NCI-H345 (cell line): ENCODE measurements at regions not wholly inside any gene's neighbourhood (a gene's known extent, or its start where the extent isn't known, plus 50 kb on each side); places are given as distances from the start of the nearest gene placed in this dataset.
"Not testable (repeated sequence)": the region's sequence is repeated elsewhere in the genome, so short reads cannot be mapped to it uniquely, and the experiment has no call there.

ENCODE experiments used
- DNase-seq: peaks from one replicate; lab custom pipeline; 2025; lab: John Stamatoyannopoulos, UW

DNA sequence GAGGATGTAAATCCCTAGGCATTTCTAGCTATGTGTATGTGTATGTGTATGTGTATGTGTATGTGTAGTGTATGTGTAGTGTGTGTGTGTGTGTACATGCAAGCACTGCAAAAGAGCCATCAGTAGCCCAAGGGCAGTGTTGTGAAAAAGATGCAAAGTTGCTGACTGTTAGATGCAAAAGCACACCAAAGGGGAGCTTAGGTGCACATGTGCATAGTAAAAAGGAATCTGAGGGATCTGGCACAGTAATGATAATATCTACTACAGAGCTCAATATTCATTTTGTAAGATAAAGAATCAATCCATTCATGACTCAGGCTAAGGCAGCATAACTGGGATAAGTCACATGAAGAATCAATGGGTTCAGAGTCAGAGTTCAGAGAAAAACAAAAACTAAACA is 80.2 kb downstream of the TMEM47 start:
- no peak for DNase-seq

DNA sequence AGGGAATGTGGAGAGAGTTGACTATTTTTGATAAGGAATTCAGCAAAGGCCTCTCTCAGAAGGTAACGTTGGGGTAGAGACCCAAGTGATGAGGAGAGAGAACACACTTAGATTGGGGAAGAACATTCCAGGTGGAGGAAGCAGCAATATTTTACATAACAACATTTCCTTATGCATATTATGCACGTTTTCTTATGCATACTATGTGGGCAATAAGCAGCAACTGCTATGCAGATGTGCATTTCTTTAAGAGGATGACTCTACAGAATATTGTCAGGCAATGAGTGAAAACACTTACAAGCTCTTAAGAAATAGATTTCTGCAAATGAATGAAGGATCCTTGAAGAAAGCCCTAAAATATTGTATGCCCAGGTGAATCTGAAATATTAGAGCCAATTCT is 91.1 kb downstream of the TMEM47 start:
- DNase-seq: no peak

DNA sequence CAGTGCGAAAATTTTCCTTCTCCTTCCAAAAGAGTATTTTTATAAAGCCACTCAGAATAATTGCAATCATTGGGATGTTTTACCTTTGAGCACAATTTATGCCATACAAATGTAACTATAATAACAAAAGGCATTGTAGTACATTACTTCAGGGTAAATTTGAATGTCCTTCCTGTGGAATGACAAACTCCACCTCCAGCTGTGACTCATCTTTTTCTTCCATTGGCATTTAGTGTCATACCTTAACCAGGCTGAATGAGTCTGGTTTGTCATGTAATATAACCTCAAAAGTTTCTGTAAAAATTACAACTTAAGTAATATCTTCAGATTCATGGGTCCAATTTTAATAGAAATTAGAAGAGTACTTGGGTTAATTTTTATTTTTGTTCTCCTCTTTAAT is 93.3 kb downstream of the TMEM47 start:
- DNase-seq: no peak

DNA sequence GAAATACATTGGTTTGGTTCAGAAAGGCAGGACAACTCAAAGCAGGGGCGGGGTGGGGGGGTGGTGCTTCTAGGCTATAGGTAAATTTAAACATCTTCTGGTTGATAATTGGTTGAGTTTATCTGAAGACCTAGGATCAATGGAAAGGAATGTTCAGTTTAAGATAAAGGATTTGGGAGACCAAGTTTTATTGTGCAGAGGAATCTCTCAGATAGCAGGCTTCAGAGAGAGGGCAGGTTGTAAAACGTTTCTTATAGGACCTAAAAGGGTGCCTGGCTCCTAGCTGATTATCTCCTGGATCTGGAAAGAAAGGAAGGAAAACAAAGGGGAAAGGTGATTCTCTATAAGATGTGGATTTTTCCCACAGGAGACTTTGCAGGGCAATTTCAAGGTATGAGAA is 94.0 kb downstream of the TMEM47 start:
- DNase-seq: no peak

DNA sequence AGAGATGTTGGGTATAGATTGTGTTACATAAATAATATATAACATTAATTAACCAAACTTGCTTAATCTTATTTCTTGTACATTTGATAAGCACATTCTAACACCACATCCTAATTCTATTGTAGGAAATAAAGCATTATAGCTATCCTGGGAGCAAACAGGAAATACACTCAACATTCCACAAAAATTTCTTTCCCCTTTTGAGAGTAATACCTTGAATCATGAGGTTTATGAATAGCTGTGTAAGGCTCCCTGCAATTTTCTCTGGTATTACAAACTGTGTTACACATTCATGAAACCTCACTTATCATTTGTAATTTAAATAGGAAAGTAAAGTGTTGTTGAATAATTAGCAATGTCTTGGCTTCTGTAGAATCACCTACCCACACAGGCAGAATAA is 95.1 kb downstream of the TMEM47 start:
- no peak for DNase-seq

DNA sequence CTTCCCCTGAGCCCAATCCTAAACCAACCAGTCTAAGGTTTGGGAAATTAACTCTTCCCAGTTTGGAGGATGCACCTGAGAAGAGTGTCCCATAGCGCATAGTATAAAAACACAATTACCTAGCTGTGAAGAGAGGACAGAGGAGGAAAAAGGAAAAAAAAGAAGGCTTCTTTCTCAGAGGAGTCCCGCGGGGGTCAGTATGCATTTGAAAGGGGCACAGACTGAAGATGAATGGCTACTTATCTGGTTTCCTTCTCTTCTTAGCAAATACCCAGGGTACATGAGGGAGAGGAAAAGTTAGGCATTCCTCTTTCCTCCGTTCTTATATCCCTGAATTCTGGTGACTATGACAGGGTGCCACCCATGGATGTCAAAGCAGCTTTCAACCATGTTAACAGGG is 96.9 kb downstream of the TMEM47 start:
- DNase-seq: no peak

GRCh38 chrX:34559325-34559724 is 97.8 kb downstream of the TMEM47 start:
- no peak for DNase-seq

GRCh38 chrX:34557733-34558132 is 99.4 kb downstream of the TMEM47 start:
- no peak for DNase-seq

- no peak for DNase-seq
Measured at GRCh38 chrX:34555481-34555880, 101.6 kb downstream of the TMEM47 start.

- DNase-seq: no peak
Measured at GRCh38 chrX:34546366-34546765, 110.7 kb downstream of the TMEM47 start.

GRCh38 chrX:34528081-34528480 is 129.0 kb downstream of the TMEM47 start:
- no peak for DNase-seq

DNA sequence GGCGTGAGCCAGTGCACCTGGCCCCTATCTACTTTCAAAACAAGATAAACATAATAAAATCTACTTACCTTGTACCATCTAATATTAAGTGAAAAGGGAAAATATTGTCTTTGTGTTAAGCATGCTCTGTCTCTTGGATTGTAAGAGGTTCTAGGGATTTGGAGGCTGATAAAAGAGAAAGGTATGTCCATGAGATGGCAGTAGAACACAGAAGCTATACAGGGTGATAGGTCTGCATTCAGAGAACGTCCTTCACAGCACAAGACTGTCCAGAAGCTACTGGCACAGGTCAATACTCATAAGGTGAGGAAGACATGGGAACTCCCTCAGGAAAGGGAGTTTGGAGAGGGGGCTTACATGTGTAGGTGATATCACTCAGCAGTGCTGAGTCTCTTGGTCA is 135.5 kb downstream of the TMEM47 start:
- DNase-seq: no peak

- DNase-seq: no peak
Measured at GRCh38 chrX:34509394-34509793, 147.7 kb downstream of the TMEM47 start.

- no peak for DNase-seq
Measured at GRCh38 chrX:34503119-34503518, 154.0 kb downstream of the TMEM47 start.

DNA sequence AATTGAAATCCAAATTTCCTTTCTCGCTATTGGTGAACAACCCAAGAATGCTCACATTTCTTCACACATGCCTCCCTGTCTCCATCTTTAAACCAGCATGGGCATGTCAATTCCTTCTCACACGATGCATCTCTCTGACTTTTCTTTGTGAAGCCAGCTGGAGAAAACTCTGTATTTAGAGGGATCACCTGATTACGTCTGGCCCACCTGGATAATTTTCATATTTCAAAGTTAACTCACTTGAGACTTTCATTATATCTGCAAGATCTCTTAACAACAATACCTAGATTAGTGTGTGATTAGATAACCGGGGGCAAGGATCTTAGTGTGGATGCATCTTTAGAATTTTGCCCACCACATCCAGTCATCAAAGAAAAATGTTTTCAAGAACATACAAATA is 164.0 kb downstream of the TMEM47 start:
- no peak for DNase-seq

DNA sequence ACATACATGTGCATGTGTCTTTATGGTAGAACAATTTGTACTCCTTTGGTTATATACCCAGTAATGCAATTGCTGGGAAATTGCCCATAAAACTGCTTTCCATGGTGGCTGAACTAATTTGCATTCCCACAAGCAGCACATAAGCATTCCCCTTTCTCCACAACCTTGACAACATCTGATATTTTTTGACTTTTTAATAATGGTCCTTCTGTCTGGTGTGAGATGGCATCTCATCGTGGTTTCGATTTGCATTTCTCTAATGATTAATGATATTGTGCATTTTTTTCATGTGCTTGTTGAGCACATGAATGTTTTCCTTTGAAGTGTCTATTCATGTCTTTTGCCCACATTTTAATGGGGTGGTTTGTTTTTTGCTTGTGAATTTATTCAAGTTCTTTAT is 166.0 kb downstream of the TMEM47 start:
- no peak for DNase-seq

GRCh38 chrX:34487364-34487763 is 169.7 kb downstream of the TMEM47 start:
- no peak for DNase-seq

DNA sequence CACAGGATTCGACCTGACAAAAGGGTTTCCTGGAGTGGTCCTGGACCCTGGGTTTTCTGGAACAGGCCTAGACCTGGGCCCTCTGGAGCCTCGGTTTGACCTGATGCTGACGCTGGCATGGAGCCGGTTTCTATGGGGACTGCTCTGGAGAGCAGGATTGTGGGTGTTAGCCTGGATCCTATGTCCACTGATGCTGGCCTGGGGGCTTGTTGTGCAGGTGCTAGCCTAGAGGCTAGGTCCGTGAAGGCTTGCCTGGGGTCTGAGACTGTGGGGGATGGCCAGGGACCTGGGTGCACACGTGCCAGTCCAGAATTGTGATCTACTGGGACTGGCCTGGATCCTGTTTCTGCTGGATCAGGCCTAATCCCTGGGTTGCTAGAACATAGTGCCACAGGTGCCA is 173.1 kb downstream of the TMEM47 start:
- no peak for DNase-seq

GRCh38 chrX:34470507-34470906 is 186.6 kb downstream of the TMEM47 start:
- no peak for DNase-seq

DNA sequence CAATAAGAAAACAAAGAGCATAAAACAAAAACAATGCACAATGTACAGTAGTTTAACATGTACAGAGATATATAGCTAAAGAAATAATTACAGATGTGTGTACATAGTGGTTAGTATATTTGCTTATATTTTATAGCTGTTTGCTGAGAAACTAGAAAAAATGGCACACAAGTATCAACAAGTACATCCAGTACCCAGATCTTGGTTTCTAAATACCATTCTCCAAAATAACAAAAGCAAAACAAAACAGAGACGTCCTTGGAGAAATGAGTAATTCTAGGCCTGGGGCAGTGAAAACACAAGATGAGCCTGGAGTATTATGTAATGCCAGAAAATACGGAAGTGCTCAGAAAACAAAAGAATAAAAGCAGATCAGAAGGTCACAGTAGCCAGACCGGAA is 189.6 kb downstream of the TMEM47 start:
- no peak for DNase-seq

DNA sequence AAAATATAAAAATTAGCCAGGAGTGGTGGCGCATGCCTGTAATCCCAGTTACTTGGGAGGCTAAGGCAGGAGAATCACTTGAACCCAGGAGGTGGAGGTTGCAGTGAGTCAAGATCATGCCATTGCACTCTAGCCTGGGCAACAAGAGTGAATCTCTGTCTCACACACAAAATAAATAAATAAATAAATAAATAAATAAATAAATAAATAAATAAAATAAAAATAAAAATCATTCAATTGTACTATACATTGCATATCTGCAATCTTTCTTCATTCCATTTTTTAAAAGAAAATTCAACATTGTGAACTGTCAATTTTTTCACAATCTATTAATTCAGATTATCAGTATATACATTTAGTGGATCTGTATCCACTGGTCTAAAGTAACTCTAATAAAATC is 193.9 kb downstream of the TMEM47 start:
- not testable (repeated sequence) for DNase-seq

- DNase-seq: not testable (repeated sequence)
Measured at GRCh38 chrX:34457850-34458249, 199.2 kb downstream of the TMEM47 start.

- DNase-seq: no peak
Measured at GRCh38 chrX:34437586-34437985, 219.5 kb downstream of the TMEM47 start.

DNA sequence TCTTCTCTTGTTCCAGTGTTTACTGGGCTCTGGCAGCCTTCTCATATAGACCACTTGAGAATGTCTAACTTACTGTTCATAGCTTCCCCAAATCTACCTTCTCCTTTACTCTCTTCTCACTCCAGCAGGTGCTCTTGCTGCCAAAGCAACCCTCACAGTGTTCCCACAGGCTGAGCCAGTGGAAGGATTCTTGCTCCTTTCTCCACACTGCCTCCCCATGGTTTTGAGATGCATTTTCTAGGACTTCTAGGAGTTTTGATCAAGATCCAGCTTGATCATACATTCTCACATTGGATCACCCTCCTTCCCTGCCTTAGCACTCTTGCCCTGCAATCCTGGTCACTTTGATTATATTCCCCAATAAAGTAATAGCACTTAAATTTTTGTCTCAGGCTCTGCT is 230.8 kb downstream of the TMEM47 start:
- DNase-seq: no peak

DNA sequence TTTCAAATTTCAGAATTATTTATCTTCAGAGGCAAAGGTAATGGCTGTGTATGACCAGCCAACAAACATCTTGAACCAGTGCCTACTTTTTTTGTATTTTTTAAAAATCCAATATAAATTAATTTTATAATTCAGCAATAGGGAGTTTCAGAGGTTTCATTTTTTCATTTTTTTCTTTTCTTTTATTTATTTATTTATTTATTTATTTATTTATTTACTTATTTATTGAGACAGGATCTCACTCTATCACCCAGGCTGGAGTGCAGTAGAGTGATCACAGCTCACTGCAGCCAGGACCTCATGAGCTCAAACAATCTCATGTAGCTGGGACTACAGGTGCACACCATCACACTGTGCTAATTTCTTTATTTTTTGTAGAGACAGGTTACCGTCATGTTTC is 250.5 kb downstream of the TMEM47 start:
- DNase-seq: no peak
